Psoas muscle (tissue), 7 donors: ENCODE measurements at regions not wholly inside any gene's neighbourhood (a gene's known extent, or its start where the extent isn't known, plus 50 kb on each side); places are given as distances from the start of the nearest gene placed in this dataset.

Source experiments
- ATAC-seq, 4 donors: fragments of 200-7000 bp; cut with Tn5 transposase; one replicate each; pipeline ENCODE4 v1.9.1; 2020; ENCODE audit warnings: moderate library complexity in 3 of 4, mild to moderate bottlenecking in 2 of 4
- DNase-seq, 2 donors: peaks; one replicate each; pipeline ENCODE4 v3.0.0-alpha.2; 2020
- H3K27ac ChIP-seq: fragments of 200-600 bp; one replicate; pipeline ENCODE4 v1.8.0; 2022
- H3K27me3 ChIP-seq, 3 donors: fragments of 200-600 bp in 1 of 3; one replicate each; pipeline versions ENCODE4 v1.6.1 to v1.8.0; 2013 to 2022; ENCODE audit warnings: low read length in 2 of 3, mild to moderate bottlenecking in 2 of 3, moderate library complexity in 1 of 3; ENCODE audit not compliant: insufficient read depth in 3 of 3
- H3K36me3 ChIP-seq, 2 donors: fragments of 200-600 bp in 1 of 2; one replicate each; pipeline versions ENCODE4 v1.6.1 to v1.8.0; 2013 to 2022; ENCODE audit warnings: low read depth in 1 of 2, mild to moderate bottlenecking in 1 of 2, moderate library complexity in 1 of 2; ENCODE audit not compliant: insufficient read depth in 1 of 2
- H3K4me1 ChIP-seq: fragments of 200-600 bp; one replicate; pipeline ENCODE4 v1.8.0; 2022
- H3K4me3 ChIP-seq: fragments of 200-600 bp; one replicate; pipeline ENCODE4 v1.8.0; 2022; ENCODE audit warnings: mild to moderate bottlenecking
- H3K9me3 ChIP-seq: fragments of 200-600 bp; one replicate; pipeline ENCODE4 v1.8.0; 2022
- CTCF ChIP-seq: fragments of 200-600 bp; IDR thresholded peaks from one replicate; pipeline ENCODE4 v1.8.0; 2022; ENCODE audit warnings: antibody characterized with exemption
- WGBS, 3 donors: extraction: QIAGEN DNeasy Blood & Tissue Kit; methylation state at CpG; one replicate each; pipeline versions ENCODE4 v1.1.6 to v1.1.7; 2013; 5-methylcytosine and 5-hydroxymethylcytosine counted together
- intact Hi-C, 2 donors: fragments of 100-400 bp; cut with DNase I; formaldehyde crosslinking; loops; one replicate each; pipeline versions ENCODE4 v1.11.0 to v1.14.2; 2022
- donor health status: healthy with polysubstance abuse.
- donor health status: DM: no; HTN: no; CAD: no; lungs with moderate emphysema.
- donor health status: Bipolar disorder and iron deficiency.
- donor health status: healthy.
- donor health status: DM: yes; HTN: yes; CAD: no.
- donor health status: DM: no; HTN: no; CAD: no.
- donor health status: DM: yes; HTN: yes; CAD: no.

GRCh38 chr12:92459850-92460249 is 242.9 kb upstream of the PLEKHG7 start:
- Histone ChIP-seq H3K4me1 (peaks cover 3% of the 10 kb centered on the region), H3K9me3 (no peaks in the 10 kb centered on the region), H3K4me3 (no peak overlapping the region), H3K27me3 (no peaks in the 10 kb centered on the region), H3K36me3 (no peaks in the 10 kb centered on the region), H3K27ac (no peak overlapping the region)
- TF ChIP-seq CTCF, result no peak
- DNase-seq (no peak), ATAC-seq (no peak)
- intact Hi-C loops, result no loop called here

DNA sequence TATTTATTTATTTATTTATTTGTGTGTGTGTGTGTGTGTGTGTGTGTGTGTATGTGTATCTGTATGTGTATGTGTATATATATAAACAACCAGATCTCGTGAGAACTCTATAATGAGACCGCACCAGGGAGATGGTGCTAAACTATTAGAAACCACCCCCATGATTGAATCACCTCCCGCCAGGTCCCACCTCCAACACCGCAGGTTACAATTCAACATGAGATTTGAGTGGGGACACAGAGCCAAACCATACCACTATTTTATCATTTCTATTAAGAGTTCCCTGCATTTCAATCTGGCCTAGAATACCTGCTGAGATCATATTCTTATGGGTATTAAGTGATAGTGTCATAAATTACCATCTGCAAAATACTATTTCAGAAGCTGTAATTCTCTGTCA is 243.8 kb upstream of the PLEKHG7 start:
- peaks cover 3% of the 10 kb centered on the region for H3K4me1 ChIP-seq
- no peaks in the 10 kb centered on the region for H3K36me3 ChIP-seq
- H3K27me3 ChIP-seq, result no peaks in the 10 kb centered on the region
- intact Hi-C loops, result no loop called here
- no peak overlapping the region for H3K4me3 ChIP-seq
- no peak overlapping the region for H3K27ac ChIP-seq
- DNase-seq (no peak), ATAC-seq (no peak)
- 95 to 99% (median 97%) methylated on average over 4 of the region's 4 CpGs for WGBS, 3 donors
- TF ChIP-seq CTCF, result no peak
- no peaks in the 10 kb centered on the region for H3K9me3 ChIP-seq

DNA sequence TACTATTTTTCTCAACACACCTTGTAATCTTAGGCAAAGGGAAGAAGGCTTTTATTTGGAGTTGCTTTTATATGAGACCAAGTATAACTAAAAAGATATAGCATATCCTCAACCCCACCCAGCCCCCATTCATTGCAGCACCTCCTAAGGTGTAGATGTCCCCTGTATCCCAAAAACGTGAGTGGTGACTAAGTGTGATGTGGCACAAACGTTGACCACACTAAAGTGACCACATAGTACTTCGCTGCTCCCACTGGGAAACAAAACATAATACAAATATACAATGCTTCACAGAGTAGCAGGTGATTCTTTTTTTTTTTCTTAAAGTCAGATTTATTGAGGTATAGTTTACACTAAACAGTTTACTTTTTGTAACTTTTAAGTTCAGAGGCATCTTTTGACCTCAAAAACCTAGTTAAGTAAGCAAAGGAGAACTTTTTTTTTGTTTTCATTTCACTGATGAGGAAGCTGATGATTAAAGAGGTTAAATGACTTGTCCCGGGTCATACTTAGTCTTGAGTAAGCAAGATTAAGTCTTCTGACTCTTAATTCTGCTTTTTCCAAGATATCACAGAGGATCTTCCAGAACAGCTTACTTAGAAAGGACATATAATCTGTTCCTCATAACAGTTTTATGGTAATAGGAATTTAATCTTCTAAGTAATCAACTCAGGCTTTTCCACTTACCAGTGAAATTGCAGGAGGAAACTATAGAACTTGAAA is 245.2 kb upstream of the PLEKHG7 start:
- ATAC-seq (no peak), DNase-seq (no peak)
- Histone ChIP-seq H3K27me3 (no peaks in the 10 kb centered on the region), H3K4me1 (no peaks in the 10 kb centered on the region), H3K36me3 (no peaks in the 10 kb centered on the region), H3K4me3 (no peak overlapping the region), H3K27ac (no peak overlapping the region), H3K9me3 (no peaks in the 10 kb centered on the region)
- intact Hi-C loops, result no loop called here
- TF ChIP-seq CTCF, result no peak
- 59 to 83% (median 79%) methylated on average over 4 of the region's 4 CpGs for WGBS, 3 donors

DNA sequence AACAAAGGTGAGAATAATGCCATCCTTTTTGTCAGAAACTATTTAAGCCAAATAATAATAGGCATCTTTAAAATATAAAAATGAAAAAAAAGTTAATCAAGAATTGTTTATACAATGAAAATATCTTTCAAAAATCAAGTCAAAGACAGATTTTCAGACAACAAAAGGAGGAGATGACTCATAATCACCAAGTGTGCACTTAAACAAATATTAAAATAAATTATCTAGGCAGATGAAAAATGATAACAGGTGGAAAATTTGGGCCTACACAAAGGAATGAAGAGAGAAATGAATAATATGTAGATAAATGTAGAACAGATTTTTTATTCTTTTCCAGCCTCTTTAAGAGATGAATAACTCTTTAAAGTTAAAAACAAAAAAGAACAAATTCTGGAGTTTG is 250.0 kb upstream of the PLEKHG7 start:
- Histone ChIP-seq H3K4me1 (no peaks in the 10 kb centered on the region), H3K27ac (no peak overlapping the region), H3K4me3 (no peak overlapping the region), H3K27me3 (no peaks in the 10 kb centered on the region), H3K9me3 (no peaks in the 10 kb centered on the region), H3K36me3 (no peaks in the 10 kb centered on the region)
- no peak for TF ChIP-seq CTCF
- ATAC-seq (no peak), DNase-seq (no peak)
- intact Hi-C loops, result no loop called here

DNA sequence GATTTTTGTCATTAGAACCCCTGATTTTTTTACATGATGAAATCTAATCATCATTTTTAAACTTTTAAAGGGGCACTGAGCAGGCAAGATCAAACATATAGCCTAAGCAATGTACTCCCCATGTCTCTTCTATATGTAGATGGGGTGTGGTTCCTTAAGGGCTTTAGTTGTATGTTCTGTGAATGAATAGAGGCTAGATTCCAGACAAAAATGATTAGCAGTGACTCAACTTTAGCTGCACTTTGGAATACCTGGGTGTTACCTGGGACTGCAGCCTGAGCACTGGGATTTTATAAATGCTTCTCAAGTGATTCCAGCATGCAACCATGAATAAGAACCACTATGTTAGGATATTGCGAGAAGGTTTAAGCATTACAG is 256.7 kb upstream of the PLEKHG7 start:
- H3K27me3 ChIP-seq, result no peaks in the 10 kb centered on the region
- TF ChIP-seq CTCF, result no peak

More for the DNA sequence above, 256.7 kb upstream of the PLEKHG7 start:
- Histone ChIP-seq H3K4me1 (peaks cover 8% of the 10 kb centered on the region), H3K36me3 (no peaks in the 10 kb centered on the region), H3K9me3 (no peaks in the 10 kb centered on the region), H3K27ac (peak overlapping the region; percentile 66), H3K4me3 (no peak overlapping the region)
- intact Hi-C loops, result no loop called here
- 95 to 100% (median 97%) methylated on average over 1 of the region's 1 CpG for WGBS, 3 donors
- DNase-seq (no peak), ATAC-seq (no peak)
